DMS 273 (cell line): ENCODE measurements at regions not wholly inside any gene's neighbourhood (a gene's known extent, or its start where the extent isn't known, plus 50 kb on each side); places are given as distances from the start of the nearest gene placed in this dataset.

Source experiments
- DNase-seq: peaks from one replicate; lab custom pipeline; 2025; ENCODE audit not compliant: unreplicated experiment; lab: John Stamatoyannopoulos, UW

DNA sequence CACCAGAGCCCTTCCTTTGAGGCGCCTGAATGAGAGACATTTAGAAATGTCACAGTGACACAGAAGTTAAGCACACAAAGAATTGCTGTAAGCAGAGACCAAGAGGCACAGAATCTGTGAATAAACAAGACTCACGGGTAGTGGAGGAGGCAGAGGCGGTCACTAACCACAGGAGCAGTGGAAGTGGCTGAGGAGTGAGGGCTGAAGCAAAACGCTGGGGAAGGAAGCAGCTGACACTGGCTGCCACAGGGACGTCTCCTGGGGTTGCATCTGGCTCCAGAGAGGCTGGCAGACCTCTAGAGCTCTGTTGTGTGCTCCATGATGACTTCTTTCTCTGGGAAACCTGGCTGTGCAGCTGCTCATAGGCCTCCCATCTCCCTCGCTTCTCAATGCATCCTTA is 65.0 kb upstream of the SLC2A12 start:
- peak; percentile 56 for DNase-seq

GRCh38 chr6:134115715-134116074 is 63.3 kb upstream of the SLC2A12 start:
- no peak for DNase-seq

- no peak for DNase-seq
Observed at GRCh38 chr6:134114918-134115714, 62.7 kb upstream of the SLC2A12 start.

GRCh38 chr6:134114489-134114888 is 62.1 kb upstream of the SLC2A12 start:
- DNase-seq = no peak

GRCh38 chr6:134111726-134112125 is 59.3 kb upstream of the SLC2A12 start:
- no peak for DNase-seq

- DNase-seq = peak; percentile 85
Observed at GRCh38 chr6:134111062-134111677, 58.7 kb upstream of the SLC2A12 start.

GRCh38 chr6:134106702-134107101 is 54.3 kb upstream of the SLC2A12 start:
- DNase-seq = no peak

- no peak for DNase-seq
Observed at GRCh38 chr6:134105940-134106339, 53.5 kb upstream of the SLC2A12 start.

GRCh38 chr6:134103006-134103405 is 50.6 kb upstream of the SLC2A12 start:
- DNase-seq = no peak
